Gastrocnemius medialis (tissue), 4 donors: ENCODE measurements at regions not wholly inside any gene's neighbourhood (a gene's known extent, or its start where the extent isn't known, plus 50 kb on each side); places are given as distances from the start of the nearest gene placed in this dataset.

Experiments
- CTCF ChIP-seq, 5 experiments: fragments of 450-650 bp in 3 of 5; fragments of 200-600 bp in 2 of 5; sonication (generic) in 2 of 5; IDR thresholded peaks in 4 of 5; conservative IDR thresholded peaks in 1 of 5; 1 replicate in 4 of 5; 2 replicates in 1 of 5; pipeline ENCODE4 v1.5.1; 2016 to 2019; ENCODE audit warnings: antibody characterized with exemption in 5 of 5, mild to moderate bottlenecking in 3 of 5, moderate library complexity in 3 of 5
- POLR2A ChIP-seq, 2 donors: fragments of 450-650 bp; IDR thresholded peaks; one replicate each; pipeline ENCODE4 v1.6.1; 2017; ENCODE audit warnings: antibody characterized with exemption in 2 of 2, mild to moderate bottlenecking in 2 of 2, moderate library complexity in 2 of 2

DNA sequence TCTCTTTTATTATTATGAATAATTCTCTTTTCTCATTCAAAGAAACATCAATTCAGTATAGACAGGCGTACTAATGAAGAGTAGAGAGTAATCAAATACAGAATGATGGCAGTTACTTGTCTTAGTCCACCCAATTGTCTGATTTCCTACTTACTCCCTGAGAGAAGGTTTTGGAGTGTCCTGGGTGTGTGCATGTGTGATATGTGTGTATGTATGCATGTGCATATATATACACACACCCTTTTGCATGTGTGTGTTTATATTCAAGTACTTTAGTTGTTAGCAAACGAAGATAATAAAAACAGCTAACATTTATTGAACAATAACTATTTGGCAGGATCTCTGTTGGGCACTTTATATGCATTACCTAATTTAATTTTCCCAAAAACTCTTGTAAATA is 63.2 kb upstream of the CCDC190 start:
- no peak for TF ChIP-seq CTCF (IDR thresholded peaks at IDR 0.05 in 4 of 5, conservative IDR thresholded peaks at IDR 0.05 in 1 of 5)
- TF ChIP-seq POLR2A (IDR thresholded peaks at IDR 0.05): no peak
